HEK293 (cell line): ENCODE measurements at regions not wholly inside any gene's neighbourhood (a gene's known extent, or its start where the extent isn't known, plus 50 kb on each side); places are given as distances from the start of the nearest gene placed in this dataset.

Experiments
- CTCF ChIA-PET: fragments of 350-600 bp; formaldehyde crosslinking; extraction: SDS; loops from one replicate; lab custom pipeline; 2021; ENCODE audit warnings: antibody characterized with exemption; lab: Yijun Ruan, JAX
- POLR2A ChIA-PET: fragments of 300-600 bp; formaldehyde crosslinking; extraction: SDS; loops from one replicate; lab custom pipeline; 2020; ENCODE audit warnings: antibody characterized with exemption, inconsistent platforms; lab: Yijun Ruan, JAX
- H3K27ac ChIP-seq: fragments of 200-500 bp; sonication (Bioruptor generic); 2 replicates; pipeline ENCODE4 v1.5.1; 2014; ENCODE audit warnings: low read depth, low read length, control low read depth, inconsistent platforms; ENCODE audit errors: extremely low read depth
- H3K36me3 ChIP-seq, 2 experiments: fragments of 200-500 bp in 1 of 2; sonication (Bioruptor generic) in 1 of 2; 1 replicate in 1 of 2; 2 replicates in 1 of 2; pipeline ENCODE4 v1.5.1; 2014 to 2017; ENCODE audit warnings: inconsistent platforms in 2 of 2, low read length in 2 of 2; ENCODE audit not compliant: control insufficient read depth in 2 of 2, insufficient read depth in 1 of 2
- H3K4me1 ChIP-seq: fragments of 200-500 bp; sonication (Bioruptor generic); 2 replicates; pipeline ENCODE4 v1.5.1; 2014; ENCODE audit warnings: mild to moderate bottlenecking, low read length, inconsistent platforms; ENCODE audit not compliant: control insufficient read depth, insufficient read depth
- H3K4me3 ChIP-seq: 2 replicates; pipeline ENCODE4 v1.5.1; 2011; ENCODE audit warnings: low read depth, mild to moderate bottlenecking, control low read depth, low read length, moderate library complexity
- H3K9me3 ChIP-seq: fragments of 200-500 bp; sonication (Bioruptor generic); 2 replicates; pipeline ENCODE4 v1.5.1; 2014; ENCODE audit warnings: low read depth, low read length, inconsistent platforms; ENCODE audit not compliant: control insufficient read depth, insufficient read depth
- GLI4 ChIP-seq: fragments of 450-650 bp; formaldehyde crosslinking; IDR thresholded peaks from 2 replicates; pipeline ENCODE4 v1.5.1; 2016; ENCODE audit warnings: missing biosample characterization, missing genetic modification characterization
- KLF1 ChIP-seq: fragments of 450-650 bp; formaldehyde crosslinking; IDR thresholded peaks from 2 replicates; pipeline ENCODE4 v1.5.1; 2016; ENCODE audit warnings: missing biosample characterization, missing genetic modification characterization
- MZF1 ChIP-seq: fragments of 450-650 bp; formaldehyde crosslinking; IDR thresholded peaks from 2 replicates; pipeline ENCODE4 v1.5.1; 2017; ENCODE audit warnings: missing biosample characterization, missing genetic modification characterization, borderline replicate concordance
- OVOL3 ChIP-seq: fragments of 450-650 bp; formaldehyde crosslinking; IDR thresholded peaks from 2 replicates; pipeline ENCODE4 v1.5.1; 2016; ENCODE audit warnings: missing biosample characterization, missing genetic modification characterization
- REST ChIP-seq: fragments of 450-650 bp; formaldehyde crosslinking; IDR thresholded peaks from 2 replicates; pipeline ENCODE4 v1.5.1; 2016; ENCODE audit warnings: missing biosample characterization, missing genetic modification characterization
- SALL2 ChIP-seq: fragments of 450-650 bp; formaldehyde crosslinking; IDR thresholded peaks from 2 replicates; pipeline ENCODE4 v1.5.0; 2017; ENCODE audit warnings: missing biosample characterization, mild to moderate bottlenecking, missing genetic modification characterization, borderline replicate concordance
- SCRT2 ChIP-seq: fragments of 450-650 bp; formaldehyde crosslinking; IDR thresholded peaks from 2 replicates; pipeline ENCODE4 v1.5.1; 2016; ENCODE audit warnings: missing biosample characterization, missing genetic modification characterization
- SP3 ChIP-seq: fragments of 450-650 bp; formaldehyde crosslinking; IDR thresholded peaks from 2 replicates; pipeline ENCODE4 v1.5.1; 2016; ENCODE audit warnings: missing biosample characterization, missing genetic modification characterization
- TRIM28 ChIP-seq: IDR thresholded peaks from 2 replicates; pipeline ENCODE4 v1.6.1; 2011; ENCODE audit warnings: low read length, control low read depth, borderline replicate concordance
- ZBTB20 ChIP-seq: fragments of 450-650 bp; formaldehyde crosslinking; IDR thresholded peaks from 2 replicates; pipeline ENCODE4 v1.5.1; 2016; ENCODE audit warnings: missing biosample characterization, missing genetic modification characterization
- ZBTB49 ChIP-seq: fragments of 450-650 bp; formaldehyde crosslinking; IDR thresholded peaks from 2 replicates; pipeline ENCODE4 v1.5.1; 2016; ENCODE audit warnings: missing biosample characterization, missing genetic modification characterization, low read depth
- ZFP37 ChIP-seq: fragments of 450-650 bp; formaldehyde crosslinking; IDR thresholded peaks from 2 replicates; pipeline ENCODE4 v1.5.1; 2016; ENCODE audit warnings: missing biosample characterization, missing genetic modification characterization
- ZNF140 ChIP-seq: fragments of 450-650 bp; formaldehyde crosslinking; IDR thresholded peaks from 2 replicates; pipeline ENCODE4 v1.5.1; 2016; ENCODE audit warnings: missing biosample characterization, missing genetic modification characterization
- ZNF211 ChIP-seq: fragments of 450-650 bp; formaldehyde crosslinking; IDR thresholded peaks from 2 replicates; pipeline ENCODE4 v1.5.1; 2016; ENCODE audit warnings: low read depth, missing biosample characterization, missing genetic modification characterization
- ZNF214 ChIP-seq: fragments of 450-650 bp; formaldehyde crosslinking; IDR thresholded peaks from 2 replicates; pipeline ENCODE4 v1.5.1; 2017; ENCODE audit warnings: missing biosample characterization, mild to moderate bottlenecking, missing genetic modification characterization, borderline replicate concordance
- ZNF248 ChIP-seq: fragments of 450-650 bp; formaldehyde crosslinking; IDR thresholded peaks from 2 replicates; pipeline ENCODE4 v1.5.1; 2017; ENCODE audit warnings: missing biosample characterization, missing genetic modification characterization
- ZNF350 ChIP-seq: fragments of 450-650 bp; formaldehyde crosslinking; IDR thresholded peaks from 2 replicates; pipeline ENCODE4 v1.5.0; 2017; ENCODE audit warnings: missing biosample characterization, mild to moderate bottlenecking, missing genetic modification characterization
- ZNF354C ChIP-seq: fragments of 450-650 bp; formaldehyde crosslinking; IDR thresholded peaks from 2 replicates; pipeline ENCODE4 v1.5.1; 2016; ENCODE audit warnings: missing biosample characterization, missing genetic modification characterization, low read depth, borderline replicate concordance
- ZNF501 ChIP-seq: fragments of 450-650 bp; formaldehyde crosslinking; IDR thresholded peaks from 2 replicates; pipeline ENCODE4 v1.5.1; 2016; ENCODE audit warnings: missing biosample characterization, missing genetic modification characterization
- ZNF510 ChIP-seq: fragments of 450-650 bp; formaldehyde crosslinking; IDR thresholded peaks from 2 replicates; pipeline ENCODE4 v1.5.1; 2018; ENCODE audit warnings: mild to moderate bottlenecking, missing genetic modification characterization, missing biosample characterization; ENCODE audit not compliant: insufficient replicate concordance
- ZNF548 ChIP-seq: fragments of 450-650 bp; formaldehyde crosslinking; IDR thresholded peaks from 2 replicates; pipeline ENCODE4 v1.5.1; 2016; ENCODE audit warnings: missing biosample characterization, missing genetic modification characterization
- ZNF558 ChIP-seq: fragments of 450-650 bp; formaldehyde crosslinking; IDR thresholded peaks from 2 replicates; pipeline ENCODE4 v1.5.1; 2016; ENCODE audit warnings: missing biosample characterization, missing genetic modification characterization
- ZNF654 ChIP-seq: fragments of 450-650 bp; formaldehyde crosslinking; IDR thresholded peaks from 2 replicates; pipeline ENCODE4 v1.5.1; 2016; ENCODE audit warnings: low read depth, missing biosample characterization, missing genetic modification characterization
- ZSCAN16 ChIP-seq: fragments of 450-650 bp; formaldehyde crosslinking; IDR thresholded peaks from 2 replicates; pipeline ENCODE4 v1.5.1; 2016; ENCODE audit warnings: missing biosample characterization, missing genetic modification characterization
- TF ChIP-seq, protein P1 (sequence below): fragments of 450-650 bp; formaldehyde crosslinking; IDR thresholded peaks from 2 replicates; pipeline ENCODE4 v1.5.1; 2016; ENCODE audit warnings: missing biosample characterization, missing genetic modification characterization
- TF ChIP-seq, protein P2 (sequence below): fragments of 450-650 bp; formaldehyde crosslinking; IDR thresholded peaks from 2 replicates; pipeline ENCODE4 v1.5.1; 2016; ENCODE audit warnings: missing biosample characterization, missing genetic modification characterization

- TF ChIP-seq, protein P1, sequence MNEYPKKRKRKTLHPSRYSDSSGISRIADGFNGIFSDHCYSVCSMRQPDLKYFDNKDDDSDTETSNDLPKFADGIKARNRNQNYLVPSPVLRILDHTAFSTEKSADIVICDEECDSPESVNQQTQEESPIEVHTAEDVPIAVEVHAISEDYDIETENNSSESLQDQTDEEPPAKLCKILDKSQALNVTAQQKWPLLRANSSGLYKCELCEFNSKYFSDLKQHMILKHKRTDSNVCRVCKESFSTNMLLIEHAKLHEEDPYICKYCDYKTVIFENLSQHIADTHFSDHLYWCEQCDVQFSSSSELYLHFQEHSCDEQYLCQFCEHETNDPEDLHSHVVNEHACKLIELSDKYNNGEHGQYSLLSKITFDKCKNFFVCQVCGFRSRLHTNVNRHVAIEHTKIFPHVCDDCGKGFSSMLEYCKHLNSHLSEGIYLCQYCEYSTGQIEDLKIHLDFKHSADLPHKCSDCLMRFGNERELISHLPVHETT (tag by site-specific recombination), result no peak
- TF ChIP-seq ZNF214 (tag by site-specific recombination) (no peak), ZNF350 (tag by site-specific recombination) (peak; percentile 93), ZNF140 (tag by site-specific recombination) (no peak), ZBTB49 (tag by site-specific recombination) (no peak), ZNF211 (tag by site-specific recombination) (no peak), ZNF558 (no peak), GLI4 (tag by site-specific recombination) (no peak), SCRT2 (tag by site-specific recombination) (0 out of 2 replicates have a peak, but pooled peaks have one; percentile 13), ZNF654 (tag by site-specific recombination) (0 out of 2 replicates have a peak, but pooled peaks have one; percentile 4)
- TF ChIP-seq, protein P2, sequence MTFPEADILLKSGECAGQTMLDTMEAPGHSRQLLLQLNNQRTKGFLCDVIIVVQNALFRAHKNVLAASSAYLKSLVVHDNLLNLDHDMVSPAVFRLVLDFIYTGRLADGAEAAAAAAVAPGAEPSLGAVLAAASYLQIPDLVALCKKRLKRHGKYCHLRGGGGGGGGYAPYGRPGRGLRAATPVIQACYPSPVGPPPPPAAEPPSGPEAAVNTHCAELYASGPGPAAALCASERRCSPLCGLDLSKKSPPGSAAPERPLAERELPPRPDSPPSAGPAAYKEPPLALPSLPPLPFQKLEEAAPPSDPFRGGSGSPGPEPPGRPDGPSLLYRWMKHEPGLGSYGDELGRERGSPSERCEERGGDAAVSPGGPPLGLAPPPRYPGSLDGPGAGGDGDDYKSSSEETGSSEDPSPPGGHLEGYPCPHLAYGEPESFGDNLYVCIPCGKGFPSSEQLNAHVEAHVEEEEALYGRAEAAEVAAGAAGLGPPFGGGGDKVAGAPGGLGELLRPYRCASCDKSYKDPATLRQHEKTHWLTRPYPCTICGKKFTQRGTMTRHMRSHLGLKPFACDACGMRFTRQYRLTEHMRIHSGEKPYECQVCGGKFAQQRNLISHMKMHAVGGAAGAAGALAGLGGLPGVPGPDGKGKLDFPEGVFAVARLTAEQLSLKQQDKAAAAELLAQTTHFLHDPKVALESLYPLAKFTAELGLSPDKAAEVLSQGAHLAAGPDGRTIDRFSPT, result peak; percentile 62; the same call in 1 of the 2 replicates
Measured at GRCh38 chr1:84090447-84091245, 53.4 kb upstream of the PRKACB start (continued).

DNA sequence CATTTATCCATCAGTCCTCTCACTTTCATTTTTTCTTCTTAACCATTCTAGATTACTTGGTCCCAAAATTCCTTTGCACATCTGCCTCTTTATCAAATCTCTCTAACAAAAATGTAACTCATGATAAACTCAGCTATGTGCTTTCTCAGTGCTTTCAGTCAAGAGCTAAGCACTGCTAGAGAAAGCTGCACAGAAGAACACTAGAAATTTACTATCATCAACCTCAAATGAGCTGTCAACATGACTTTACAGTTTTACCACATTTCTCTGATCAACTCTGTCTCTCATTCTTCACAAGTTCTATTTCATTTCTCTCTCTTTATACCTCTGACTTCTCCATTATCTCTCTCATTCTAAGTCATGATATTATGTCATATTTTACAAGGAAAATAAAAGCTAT, 54.2 kb upstream of the PRKACB start:
- peaks cover 13% of the 10 kb centered on the region; the same call in 1 of the 2 replicates for H3K4me1 ChIP-seq
- no peak overlapping the region for H3K4me3 ChIP-seq
- no peaks in the 10 kb centered on the region for H3K9me3 ChIP-seq
- CTCF ChIA-PET, result interaction anchor here (0.6 to 1.1 kb wide), 4 partner anchors 15 to 181 kb away, joined by 3 to 6 read pairs (median 4); no protein-coding TSS in a partner anchor
- H3K27ac ChIP-seq, result no peak overlapping the region
- no peaks in the 10 kb centered on the region for H3K36me3 ChIP-seq
- POLR2A ChIA-PET, result interaction anchor here (0.9 to 1.8 kb wide), 3 partner anchors 11 to 29 kb away, joined by 3 to 6 read pairs (median 4); no protein-coding TSS in a partner anchor
- TF ChIP-seq ZBTB20 (tag by site-specific recombination), result no peak
- TF ChIP-seq OVOL3 (tag by site-specific recombination), result no peak
- no peak for TF ChIP-seq ZNF350 (tag by site-specific recombination)
- TF ChIP-seq ZNF354C, result no peak
- no peak for TF ChIP-seq ZNF548 (tag by site-specific recombination)
- no peak for TF ChIP-seq SP3 (tag by site-specific recombination)
- TF ChIP-seq GLI4 (tag by site-specific recombination), result no peak
- TF ChIP-seq ZNF248, result no peak
- TF ChIP-seq KLF1 (tag by site-specific recombination), result no peak
- TF ChIP-seq ZSCAN16 (tag by site-specific recombination), result no peak
- TF ChIP-seq ZNF501 (tag by site-specific recombination), result no peak
- no peak for TF ChIP-seq TRIM28
- no peak for TF ChIP-seq ZFP37
- no peak for TF ChIP-seq SALL2 (tag by site-specific recombination)
- no peak for TF ChIP-seq REST (tag by site-specific recombination)
- TF ChIP-seq ZNF510 (tag by site-specific recombination), result no peak
- no peak for TF ChIP-seq MZF1
